OCI-LY7 (cell line): ENCODE measurements at regions not wholly inside any gene's neighbourhood (a gene's known extent, or its start where the extent isn't known, plus 50 kb on each side); places are given as distances from the start of the nearest gene placed in this dataset.

Experiments used
- CTCF ChIP-seq: fragments of 200-600 bp; sonication (generic); conservative IDR thresholded peaks from 2 replicates; pipeline ENCODE4 v1.5.1; 2014; ENCODE audit warnings: mild to moderate bottlenecking, antibody characterized with exemption, low read length, moderate library complexity, mixed read lengths
- EZH2phosphoT487 ChIP-seq: fragments of 200-600 bp; sonication (generic); IDR thresholded peaks from 2 replicates; pipeline ENCODE4 v1.6.1; 2018; ENCODE audit warnings: low read depth, borderline replicate concordance, mild to moderate bottlenecking, mixed run types, antibody characterized with exemption, low read length, moderate library complexity, mixed read lengths

GRCh38 chr15:94145046-94145445, 86.3 kb upstream of the MCTP2 start:
- no peak for TF ChIP-seq CTCF
- TF ChIP-seq EZH2phosphoT487 = no peak
